ENCODE measurements at regions not wholly inside any gene's neighbourhood (a gene's known extent, or its start where the extent isn't known, plus 50 kb on each side); places are given as distances from the start of the nearest gene placed in this dataset.

DNA sequence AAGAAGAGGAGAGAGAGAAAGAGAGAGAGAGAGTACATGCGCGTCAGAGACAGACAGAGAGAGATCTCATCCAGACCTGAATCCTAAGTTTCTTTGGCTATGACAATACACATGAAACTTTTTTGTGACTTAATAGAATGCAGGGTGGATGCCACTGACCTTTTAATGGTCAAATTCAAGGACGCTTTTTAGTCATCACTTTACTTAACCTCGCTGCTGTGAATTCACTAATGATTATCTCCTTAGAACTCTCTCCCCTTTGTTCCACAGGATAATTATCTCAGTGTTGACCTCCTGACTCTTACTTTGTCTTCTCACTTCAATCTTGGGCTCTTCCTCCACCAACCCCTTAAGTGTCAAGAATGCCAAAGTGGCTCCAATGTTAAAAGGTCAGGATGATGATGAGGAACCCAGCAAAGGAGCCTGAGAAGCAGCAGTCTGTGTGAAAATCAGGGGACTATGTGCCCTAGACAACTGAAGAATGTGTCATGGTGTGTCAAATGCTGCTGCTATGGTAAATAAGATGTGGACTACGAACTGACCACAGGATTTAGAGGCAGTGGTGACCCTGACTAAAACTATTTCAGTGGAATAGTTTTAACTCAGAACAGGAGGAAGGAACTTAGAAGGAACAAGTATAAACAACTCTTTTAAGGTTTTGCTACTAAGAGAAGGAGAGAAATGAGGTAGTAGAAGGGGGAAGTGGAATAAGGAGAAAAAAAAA is 382.1 kb downstream of the ZEB2 start:
- TF ChIP-seq SUZ12 (IDR thresholded peaks at IDR 0.05; ENCODE audit: extremely low read depth, insufficient read depth, insufficient read length) (no peak), ZNF274 (IDR thresholded peaks at IDR 0.05; ENCODE audit: low read depth, low read length) (no peak), YY1 (IDR thresholded peaks at IDR 0.05; ENCODE audit: insufficient read depth, insufficient read length) (no peak)

All from NT2/D1 (cell line).